ENCODE measurements at regions not wholly inside any gene's neighbourhood (a gene's known extent, or its start where the extent isn't known, plus 50 kb on each side); places are given as distances from the start of the nearest gene placed in this dataset.
A peak's percentile ranks its signal among the peaks of the same experiment; 100 is the strongest.

GRCh38 chr2:72004201-72004915 lies 143.3 kb downstream of the CYP26B1 start:
- no peak for DNase-seq

- DNase-seq: no peak
Measured at GRCh38 chr2:72003796-72004195, 143.9 kb downstream of the CYP26B1 start.

- DNase-seq: no peak
Measured at GRCh38 chr2:72003124-72003523, 144.5 kb downstream of the CYP26B1 start.

GRCh38 chr2:72001937-72002690 lies 145.5 kb downstream of the CYP26B1 start:
- no peak for DNase-seq

- no peak for DNase-seq
Measured at GRCh38 chr2:72000110-72000509, 147.6 kb downstream of the CYP26B1 start.

- no peak for DNase-seq
Measured at GRCh38 chr2:71999580-71999979, 148.1 kb downstream of the CYP26B1 start.

GRCh38 chr2:71997843-71998242 lies 149.8 kb downstream of the CYP26B1 start:
- no peak for DNase-seq

- DNase-seq: no peak
Measured at GRCh38 chr2:71995067-71995665, 152.5 kb downstream of the CYP26B1 start.

- DNase-seq: no peak
Measured at GRCh38 chr2:71992036-71992435, 155.6 kb downstream of the CYP26B1 start.

- DNase-seq: no peak
Measured at GRCh38 chr2:71991397-71991796, 156.3 kb downstream of the CYP26B1 start.

GRCh38 chr2:71990826-71991225 lies 156.8 kb downstream of the CYP26B1 start:
- no peak for DNase-seq

GRCh38 chr2:71990122-71990521 lies 157.5 kb downstream of the CYP26B1 start:
- no peak for DNase-seq

GRCh38 chr2:71989671-71990070 lies 158.0 kb downstream of the CYP26B1 start:
- DNase-seq: peak in 4 of 58 donors; percentile 6 to 25 (median 8)

- DNase-seq: no peak
Measured at GRCh38 chr2:71988170-71988569, 159.5 kb downstream of the CYP26B1 start.

GRCh38 chr2:71976685-71977084 lies 171.0 kb downstream of the CYP26B1 start:
- DNase-seq: no peak

- no peak for DNase-seq
Measured at GRCh38 chr2:71974846-71975245, 172.8 kb downstream of the CYP26B1 start.

GRCh38 chr2:71971493-71971892 lies 176.2 kb downstream of the CYP26B1 start:
- no peak for DNase-seq

- no peak for DNase-seq
Measured at GRCh38 chr2:71965530-71965929, 182.1 kb downstream of the CYP26B1 start.

- no peak for DNase-seq
Measured at GRCh38 chr2:71962911-71963694, 184.6 kb downstream of the CYP26B1 start.

GRCh38 chr2:71962350-71962749 lies 185.3 kb downstream of the CYP26B1 start:
- DNase-seq: no peak

- no peak for DNase-seq
Measured at GRCh38 chr2:71961289-71962027, 186.2 kb downstream of the CYP26B1 start.

Data from anterior cingulate cortex (tissue), 58 donors.